Frontal cortex (tissue), 3 donors: ENCODE measurements at regions not wholly inside any gene's neighbourhood (a gene's known extent, or its start where the extent isn't known, plus 50 kb on each side); places are given as distances from the start of the nearest gene placed in this dataset.

Experiments
- DNase-seq, 2 donors: peaks; one replicate each; pipeline ENCODE4 v3.0.0; 2012; ENCODE audit warnings: low spot score in 2 of 2
- FAIRE-seq: peaks from 2 replicates; lab custom pipeline; 2012; peaks lifted over from hg19 to GRCh38; lab: Jason Lieb, UNC
- donor health status: control.
- donor health status: control.
- donor health status: control.

DNA sequence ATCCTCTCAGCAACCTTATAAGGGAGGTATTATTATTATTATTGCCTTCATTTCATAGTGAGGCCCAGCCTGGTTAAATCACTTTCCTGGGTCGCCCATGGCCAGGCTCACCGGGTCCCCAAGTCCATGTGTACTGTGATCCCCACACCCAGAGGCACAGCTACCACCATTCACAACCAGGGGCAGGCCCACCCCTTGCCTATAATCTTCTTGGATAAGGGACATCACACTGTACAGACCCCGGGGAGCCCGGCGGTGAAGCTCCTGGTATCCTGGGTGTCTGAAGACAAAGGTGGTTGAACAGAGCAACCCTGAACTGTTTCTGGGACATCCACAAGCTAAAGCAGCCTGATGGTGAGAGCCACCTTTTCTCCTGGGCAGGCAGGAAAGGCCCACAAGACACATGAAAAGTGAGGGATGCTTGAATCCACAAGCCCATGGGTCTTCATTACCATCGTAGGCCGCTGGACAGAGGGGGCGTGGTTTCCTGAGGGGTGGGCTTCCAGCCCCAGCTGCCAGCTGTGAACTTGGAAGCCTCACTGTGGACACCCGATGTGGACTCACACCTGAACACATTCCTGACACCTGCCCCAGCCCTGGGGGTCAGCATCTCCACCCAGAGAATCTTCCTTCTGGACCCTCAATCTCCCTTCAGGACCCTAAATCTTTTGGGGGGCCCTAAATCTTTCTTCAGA, 185.5 kb upstream of the PMEPA1 start:
- DNase-seq (no peak), FAIRE-seq (no peak)

- DNase-seq (no peak), FAIRE-seq (no peak)
Measured at GRCh38 chr20:57894522-57894921, 184.7 kb upstream of the PMEPA1 start.

- FAIRE-seq: no peak
- no peak for DNase-seq
Measured at GRCh38 chr20:57894096-57894495, 184.3 kb upstream of the PMEPA1 start.

DNA sequence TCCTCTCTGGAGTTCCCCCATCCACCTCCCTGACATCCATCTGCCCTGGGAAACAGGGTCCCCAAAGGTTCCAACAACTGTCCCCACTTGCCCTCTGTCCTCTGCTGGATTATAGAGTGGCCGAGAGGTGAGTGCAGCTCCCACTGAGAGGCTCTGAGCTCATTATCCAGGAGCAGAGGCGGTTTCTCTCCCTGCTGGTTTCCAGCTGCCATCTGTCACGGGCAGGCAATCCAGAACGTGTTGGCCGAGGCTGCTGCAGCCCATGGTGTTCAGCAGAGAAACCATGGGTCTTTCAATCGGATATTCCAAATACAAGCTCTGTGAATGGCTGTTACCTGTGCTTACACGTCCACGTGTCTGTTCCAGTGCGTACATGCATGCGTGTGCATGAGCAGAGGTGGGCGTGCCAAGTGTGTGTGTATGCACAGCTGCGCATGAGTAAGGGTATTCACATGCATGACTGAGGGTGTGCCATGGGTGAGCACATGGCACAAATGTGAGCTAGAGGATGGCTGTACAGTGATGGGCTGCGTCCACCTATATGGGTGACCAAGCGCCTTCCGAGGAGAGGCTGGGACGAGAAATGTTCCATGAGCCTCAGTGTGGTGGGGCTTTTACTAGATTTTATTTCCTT, 183.7 kb upstream of the PMEPA1 start:
- DNase-seq: peak in 1 of 2 donors; percentile 40
- no peak for FAIRE-seq

DNA sequence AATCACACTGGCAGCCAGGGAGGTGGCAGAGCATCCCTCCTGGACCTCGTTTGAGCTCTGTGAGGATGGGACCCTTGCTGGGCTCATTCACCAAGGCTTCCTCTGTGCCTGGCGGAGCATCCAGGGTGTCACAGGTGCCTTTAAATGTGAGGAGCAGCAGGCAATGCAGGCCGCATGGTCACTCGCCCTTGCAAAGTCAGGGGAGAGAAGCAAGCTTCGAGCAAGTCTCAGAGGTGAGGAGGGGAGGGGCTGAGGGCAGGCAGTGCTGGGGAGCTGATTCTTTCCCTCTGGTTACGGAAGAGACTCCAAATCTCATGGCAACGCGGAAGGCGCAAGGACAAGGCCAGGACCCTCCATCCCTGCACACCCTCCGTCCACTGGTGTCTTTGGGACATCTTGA, 182.7 kb upstream of the PMEPA1 start:
- DNase-seq (no peak), FAIRE-seq (no peak)

GRCh38 chr20:57891014-57891413, 181.2 kb upstream of the PMEPA1 start:
- DNase-seq (no peak), FAIRE-seq (no peak)

DNA sequence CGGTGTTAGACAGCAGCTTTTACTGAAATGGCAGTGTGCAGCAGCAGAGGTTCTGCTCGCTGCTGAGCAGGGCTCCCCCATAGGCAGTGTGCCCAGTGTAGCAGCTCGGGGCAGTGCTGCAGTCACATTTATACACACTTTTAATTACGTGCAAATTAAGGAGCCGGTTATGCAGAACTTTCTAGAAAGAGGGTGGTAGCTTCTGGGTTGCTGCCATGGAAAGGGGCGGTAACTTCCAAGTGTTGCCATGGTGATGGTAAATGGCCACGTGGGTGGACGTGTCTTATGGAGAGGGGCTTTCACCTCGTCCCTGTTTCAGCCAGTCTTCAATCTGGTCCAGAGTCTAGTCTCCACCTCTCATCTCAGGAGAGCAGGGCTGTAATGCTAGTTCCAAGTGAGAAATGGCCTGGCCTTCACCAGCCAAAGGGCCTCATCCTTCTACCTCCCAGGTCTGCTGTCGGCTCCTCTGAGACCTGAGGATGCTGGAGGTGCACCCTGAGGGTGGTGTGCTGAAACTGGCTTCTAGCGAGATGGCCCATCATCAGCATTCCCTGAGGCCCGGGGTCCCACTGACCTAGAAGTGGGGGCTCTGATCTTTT, 180.5 kb upstream of the PMEPA1 start:
- FAIRE-seq: no peak

DNA sequence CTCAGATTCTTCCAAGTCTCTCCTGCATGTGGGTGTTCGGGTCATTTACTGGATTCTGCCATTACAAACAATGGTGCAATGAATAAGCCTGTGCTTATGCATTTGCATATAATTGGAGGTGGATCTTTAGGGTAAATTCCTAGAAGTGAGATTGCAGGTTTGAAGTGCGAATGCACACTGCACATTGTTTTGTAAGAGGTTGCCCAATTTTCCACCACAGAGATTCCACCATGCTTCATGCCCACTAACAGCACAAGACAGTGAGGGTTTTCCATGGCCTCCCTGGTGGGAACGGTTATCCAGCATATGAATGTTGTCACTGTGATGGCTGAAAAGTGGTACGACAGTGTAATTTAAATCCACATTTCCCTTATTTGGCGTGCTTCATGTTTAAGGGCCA, 178.8 kb upstream of the PMEPA1 start:
- no peak for FAIRE-seq

More for the DNA sequence above, 180.5 kb upstream of the PMEPA1 start:
- DNase-seq: no peak

DNA sequence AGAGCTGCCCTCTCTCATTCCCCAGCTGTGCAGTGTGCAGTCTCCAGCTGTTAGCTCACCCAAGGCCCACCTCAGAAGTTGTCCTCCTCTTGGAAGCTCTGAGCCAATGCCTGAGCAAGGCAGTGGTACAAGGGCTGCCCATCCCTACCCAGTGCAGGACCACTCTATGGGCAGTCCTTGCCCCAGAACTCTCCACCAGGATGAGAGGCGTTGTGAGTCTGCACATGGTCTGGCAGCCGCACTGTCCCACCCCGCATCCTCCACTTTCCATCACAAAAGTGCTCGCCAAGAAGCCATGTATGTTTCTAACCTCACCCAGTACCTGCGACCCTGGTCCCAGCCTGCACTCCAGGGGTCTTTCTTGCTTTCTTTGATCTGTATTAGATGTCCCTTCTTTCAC, 175.1 kb upstream of the PMEPA1 start:
- DNase-seq: no peak
- no peak for FAIRE-seq

More for the DNA sequence above, 178.8 kb upstream of the PMEPA1 start:
- DNase-seq: no peak

DNA sequence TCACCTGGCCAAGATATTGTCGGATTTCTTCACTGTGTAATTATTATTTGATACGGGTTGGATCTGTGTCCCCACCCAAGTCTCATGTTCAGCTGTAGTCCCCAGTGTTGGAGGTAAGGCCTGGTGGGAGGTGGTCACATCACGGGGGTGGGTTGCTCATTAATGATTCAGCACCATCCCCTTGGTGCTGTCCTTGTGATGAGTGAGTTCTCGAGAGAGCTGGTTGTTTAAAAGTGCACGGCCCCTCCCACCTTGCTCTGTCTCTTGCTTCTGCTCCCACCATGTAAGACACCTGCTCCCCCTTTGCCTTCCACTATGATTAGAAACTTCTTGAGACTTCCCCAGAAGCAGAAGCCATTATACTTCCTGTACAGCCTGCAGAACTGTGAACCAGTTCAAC, 173.9 kb upstream of the PMEPA1 start:
- FAIRE-seq (no peak), DNase-seq (no peak)

DNA sequence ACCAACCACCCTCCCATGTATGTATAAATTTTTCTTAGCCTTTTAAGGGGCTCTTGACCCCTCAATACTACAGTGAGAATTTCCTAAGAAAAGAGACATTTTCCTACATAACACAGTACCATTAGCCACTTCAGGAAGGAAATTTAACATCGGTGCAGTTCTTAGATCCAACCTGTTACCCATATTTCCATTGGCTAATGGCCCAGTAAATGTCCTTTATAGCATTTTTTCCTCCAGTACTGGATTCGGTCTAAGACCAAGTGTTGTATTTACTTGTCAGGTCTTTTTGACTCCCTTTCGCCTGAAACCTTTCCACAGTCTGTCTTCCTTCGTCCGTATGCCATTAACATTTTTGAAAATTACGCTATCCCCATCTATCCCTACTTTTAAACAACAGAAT, 173.4 kb upstream of the PMEPA1 start:
- FAIRE-seq (no peak), DNase-seq (no peak)

DNA sequence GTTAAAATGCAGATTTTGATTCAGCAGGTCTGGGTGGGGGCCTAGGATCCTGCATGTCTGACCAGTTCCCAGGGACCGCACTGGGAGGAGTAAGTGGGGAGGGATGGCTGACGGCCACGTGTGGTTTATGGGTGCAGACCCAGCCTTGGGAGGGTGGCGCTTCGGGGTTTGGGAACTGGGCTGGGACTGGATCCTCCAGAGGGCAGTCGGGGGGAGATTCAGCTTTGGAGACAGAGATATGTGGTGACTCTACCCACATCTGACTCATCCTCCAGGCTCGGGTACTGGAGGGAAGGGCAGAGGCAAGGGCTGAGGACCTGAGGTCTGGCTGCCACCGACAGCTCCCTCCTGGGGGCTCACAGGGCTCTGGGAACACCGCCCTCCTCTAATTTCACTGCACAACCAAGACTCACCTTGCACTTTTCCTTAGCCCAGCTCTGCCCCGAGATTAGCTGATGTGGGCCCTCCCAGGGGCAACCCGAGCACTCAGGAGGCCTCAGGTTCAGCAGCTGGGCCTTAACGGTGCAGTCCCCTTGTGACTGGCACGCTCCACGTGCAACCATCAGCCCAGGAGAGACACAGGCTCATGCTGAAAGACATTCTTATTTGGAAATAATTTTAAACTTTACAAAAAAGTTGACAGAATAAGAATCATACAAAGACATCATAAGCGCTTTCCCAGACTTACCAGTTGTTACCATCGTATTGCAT, 172.8 kb upstream of the PMEPA1 start:
- DNase-seq (no peak), FAIRE-seq (no peak)

GRCh38 chr20:57881466-57882385, 171.9 kb upstream of the PMEPA1 start:
- no peak for DNase-seq
- FAIRE-seq: no peak

DNA sequence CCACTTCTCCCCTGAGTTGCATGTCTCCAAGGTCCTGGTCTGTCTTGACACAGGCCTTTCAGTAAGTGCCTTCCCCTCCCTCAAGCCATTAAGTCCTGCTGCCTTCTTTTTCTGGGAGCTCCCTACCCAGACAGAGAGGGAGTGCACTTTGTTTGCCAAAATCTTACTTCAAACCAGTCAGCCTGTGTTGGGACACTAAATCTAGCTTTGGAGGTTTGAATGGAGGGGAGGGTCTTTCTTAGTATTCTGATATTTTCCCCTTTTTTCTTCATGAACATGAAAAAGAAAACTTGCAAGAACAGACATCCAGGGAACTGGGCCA, 170.7 kb upstream of the PMEPA1 start:
- DNase-seq: no peak
- FAIRE-seq: no peak

DNA sequence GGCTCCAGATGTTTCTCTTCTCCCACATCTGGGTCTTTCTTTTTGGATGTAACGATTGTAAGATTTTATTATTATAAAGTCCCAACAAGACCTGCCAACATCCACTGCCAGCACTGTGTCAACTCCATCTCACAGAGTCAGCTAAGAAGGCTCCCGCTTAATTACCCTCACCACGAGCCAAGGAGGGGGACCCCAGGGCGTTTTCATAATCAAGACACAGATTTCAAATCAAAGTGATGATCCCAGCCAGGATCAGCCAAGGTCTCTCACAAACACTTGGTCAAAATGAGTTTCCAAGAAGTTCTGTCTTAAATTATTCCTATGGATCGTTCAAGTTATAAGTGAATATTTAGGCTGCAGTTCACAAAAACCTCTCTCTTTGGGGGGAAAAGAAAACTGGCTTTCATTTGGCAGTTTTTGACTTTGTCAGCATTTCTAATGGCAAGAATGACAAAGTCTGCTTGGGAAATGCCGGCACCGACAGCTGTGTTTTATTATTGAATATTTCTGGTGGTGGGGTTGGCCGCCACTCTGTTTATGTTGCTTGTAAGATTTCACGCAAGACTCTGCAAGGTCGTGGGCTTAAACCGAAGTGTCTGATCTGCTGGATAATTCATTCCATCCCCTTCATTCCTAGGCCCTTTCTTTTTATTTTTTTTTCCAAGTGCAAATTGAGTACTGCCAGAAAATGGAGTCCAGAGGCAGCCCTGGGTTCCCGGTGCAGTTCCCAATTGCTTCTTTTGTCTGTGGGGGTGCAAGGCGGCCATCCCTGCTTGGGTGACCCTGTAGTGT, 170.2 kb upstream of the PMEPA1 start:
- FAIRE-seq (no peak), DNase-seq (no peak)

- FAIRE-seq: no peak
Measured at GRCh38 chr20:57879437-57879778, 169.6 kb upstream of the PMEPA1 start.

GRCh38 chr20:57878786-57879424, 169.1 kb upstream of the PMEPA1 start:
- DNase-seq (no peak), FAIRE-seq (no peak)

More at GRCh38 chr20:57879437-57879778, 169.6 kb upstream of the PMEPA1 start:
- DNase-seq: no peak

GRCh38 chr20:57877995-57878394, 168.2 kb upstream of the PMEPA1 start:
- FAIRE-seq (no peak), DNase-seq (no peak)
